Stromal cell of bone marrow (primary cell): ENCODE measurements at regions not wholly inside any gene's neighbourhood (a gene's known extent, or its start where the extent isn't known, plus 50 kb on each side); places are given as distances from the start of the nearest gene placed in this dataset.
"Not testable (repeated sequence)": the region's sequence is repeated elsewhere in the genome, so short reads cannot be mapped to it uniquely, and the experiment has no call there.

Experiments used
- DNase-seq: peaks from one replicate; pipeline ENCODE4 v3.0.0-alpha.2; 2012; ENCODE audit warnings: low read depth

DNA sequence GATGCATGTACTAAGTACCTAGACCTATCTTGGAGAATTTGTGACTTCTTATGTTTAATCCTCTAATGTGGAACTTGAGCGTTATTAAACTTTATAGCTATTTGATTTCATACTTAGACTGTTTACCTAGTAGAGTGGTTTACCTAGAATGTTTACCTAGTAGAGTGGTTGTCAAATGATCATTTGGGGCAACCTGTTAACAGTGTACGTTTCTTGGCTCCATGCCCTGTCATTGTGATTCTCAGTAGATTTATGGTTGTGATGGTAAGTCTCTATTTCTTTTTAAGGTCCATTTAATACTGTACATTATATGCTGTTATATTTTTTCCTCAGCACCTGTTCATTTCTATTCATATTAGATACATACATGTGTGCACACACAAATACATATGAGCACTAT is 233.0 kb upstream of the MAD2L1 start:
- no peak for DNase-seq

DNA sequence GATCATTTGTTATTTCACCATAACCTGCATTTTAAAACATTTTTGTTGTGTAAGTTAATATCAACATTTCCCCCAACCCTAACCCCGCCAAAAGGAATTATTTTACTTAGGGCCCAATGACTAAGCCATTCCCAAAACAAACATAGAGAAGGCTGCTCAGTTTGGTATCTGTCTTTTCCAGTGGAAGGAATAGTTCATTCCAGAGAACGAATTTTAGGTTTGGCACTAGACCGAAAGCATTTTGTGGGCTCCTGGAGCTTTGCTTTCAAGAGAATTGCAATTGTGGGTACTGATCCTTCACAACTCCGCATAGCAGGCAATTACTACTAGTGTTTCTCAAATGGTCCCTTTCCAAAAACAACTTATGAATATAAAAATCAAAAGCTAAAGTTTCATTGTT is 226.7 kb upstream of the MAD2L1 start:
- DNase-seq, result peak; percentile 95

DNA sequence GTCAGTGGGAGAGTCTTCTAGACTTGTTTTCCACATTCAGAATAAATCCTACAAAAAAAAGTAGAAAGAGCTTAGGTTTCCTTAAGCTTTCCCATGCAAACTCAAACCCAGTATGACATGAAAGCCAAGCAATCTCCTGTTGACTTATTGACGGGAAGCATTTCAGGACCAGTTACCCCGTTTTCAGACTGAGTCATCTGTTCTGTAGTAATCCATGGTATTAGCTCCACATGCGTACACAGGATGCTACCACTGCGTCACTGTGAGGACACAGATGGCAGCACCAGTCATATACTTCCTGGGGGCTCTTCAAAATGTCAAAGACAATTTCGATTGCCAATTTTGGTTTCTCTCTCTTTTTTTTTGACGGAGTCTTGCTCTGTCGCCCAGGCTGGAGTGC is 224.9 kb upstream of the MAD2L1 start:
- no peak for DNase-seq

GRCh38 chr4:120290553-120290952 is 223.9 kb upstream of the MAD2L1 start:
- no peak for DNase-seq

DNA sequence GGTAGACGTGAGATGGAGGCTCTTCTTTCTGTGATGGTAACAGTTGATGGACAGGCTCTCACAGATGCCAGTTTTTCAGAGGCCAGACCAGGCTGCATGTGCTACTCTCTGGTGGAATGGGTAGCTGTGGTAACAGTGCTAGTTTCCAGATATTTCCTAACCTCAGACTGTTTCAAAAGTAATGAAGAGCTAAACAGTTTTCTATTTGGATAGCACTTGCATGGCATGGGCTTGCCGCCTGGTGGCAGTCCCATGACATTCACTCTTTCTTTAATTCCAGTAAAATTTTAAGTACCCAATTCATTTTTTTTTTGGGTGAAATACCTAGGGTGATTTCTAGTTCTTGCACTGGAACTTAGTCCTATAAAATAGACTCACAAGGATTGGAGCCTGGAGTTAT is 220.2 kb upstream of the MAD2L1 start:
- DNase-seq, result no peak

DNA sequence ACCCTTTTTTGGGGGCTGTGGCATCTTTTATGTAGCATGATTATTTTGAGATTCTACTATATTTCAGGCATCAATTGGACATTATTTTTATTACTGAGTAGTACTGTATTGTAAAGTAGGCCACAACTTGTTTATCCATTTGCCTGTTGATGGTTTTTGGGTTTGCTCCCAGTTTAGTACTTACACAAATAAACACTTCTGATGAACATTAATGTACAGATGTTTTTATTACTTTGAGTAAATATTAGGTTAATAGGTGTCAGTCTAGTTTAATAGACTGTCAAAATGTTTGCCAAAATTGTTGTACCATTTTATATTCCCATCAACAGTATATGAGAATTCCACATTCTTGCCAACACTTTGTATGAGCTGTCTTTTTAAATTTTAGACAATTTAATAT is 214.9 kb upstream of the MAD2L1 start:
- DNase-seq, result no peak

GRCh38 chr4:120277391-120277790 is 210.7 kb upstream of the MAD2L1 start:
- no peak for DNase-seq

- DNase-seq, result no peak
Observed at GRCh38 chr4:120266602-120267001, 200.0 kb upstream of the MAD2L1 start.

- no peak for DNase-seq
Observed at GRCh38 chr4:120263618-120264017, 197.0 kb upstream of the MAD2L1 start.

DNA sequence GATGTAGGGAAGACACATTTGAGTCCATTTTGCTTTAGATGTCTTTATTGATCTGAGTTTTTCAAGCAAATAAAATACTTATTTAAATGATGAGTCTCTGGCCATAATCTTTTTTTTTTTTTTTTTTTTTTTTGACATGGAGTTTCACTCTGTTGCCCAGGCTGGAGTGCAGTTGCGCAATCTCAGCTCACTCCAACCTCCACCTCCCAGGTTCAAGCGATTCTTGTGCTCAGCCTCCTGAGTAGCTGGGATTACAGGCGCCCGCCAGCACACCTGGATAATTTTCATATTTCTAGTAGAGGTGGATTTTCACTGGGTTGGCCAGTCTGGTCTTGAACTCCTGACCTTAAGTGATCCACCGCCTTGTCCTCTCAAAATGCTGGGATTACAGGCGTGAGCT is 194.5 kb upstream of the MAD2L1 start:
- DNase-seq, result no peak

DNA sequence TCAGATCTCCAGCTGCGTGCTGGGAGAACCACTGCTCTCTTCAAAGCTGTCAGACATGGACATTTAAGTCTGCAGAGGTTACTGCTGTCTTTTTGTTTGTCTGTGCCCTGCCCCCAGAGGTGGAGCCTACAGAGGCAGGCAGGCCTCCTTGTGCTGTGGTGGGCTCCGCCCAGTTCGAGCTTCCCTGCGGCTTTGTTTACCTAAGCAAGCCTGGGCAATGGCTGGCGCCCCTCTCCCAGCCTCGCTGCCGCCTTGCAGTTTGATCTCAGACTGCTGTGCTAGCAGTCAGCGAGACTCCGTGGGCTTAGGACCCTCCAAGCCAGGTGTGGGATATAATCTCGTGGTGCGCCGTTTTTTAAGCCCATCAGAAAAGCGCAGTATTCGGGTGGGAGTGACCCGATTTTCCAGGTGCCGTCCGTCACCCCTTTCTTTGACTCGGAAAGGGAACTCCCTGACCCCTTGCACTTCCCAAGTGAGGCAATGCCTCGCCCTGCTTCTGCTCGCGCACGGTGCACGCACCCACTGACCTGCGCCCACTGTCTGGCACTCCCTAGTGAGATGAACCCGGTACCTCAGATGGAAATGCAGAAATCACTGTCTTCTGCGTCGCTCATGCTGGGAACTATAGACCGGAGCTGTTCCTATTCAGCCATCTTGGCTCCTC is 189.6 kb upstream of the MAD2L1 start:
- DNase-seq, result not testable (repeated sequence)

- DNase-seq, result no peak
Observed at GRCh38 chr4:120238277-120238973, 171.8 kb upstream of the MAD2L1 start.

DNA sequence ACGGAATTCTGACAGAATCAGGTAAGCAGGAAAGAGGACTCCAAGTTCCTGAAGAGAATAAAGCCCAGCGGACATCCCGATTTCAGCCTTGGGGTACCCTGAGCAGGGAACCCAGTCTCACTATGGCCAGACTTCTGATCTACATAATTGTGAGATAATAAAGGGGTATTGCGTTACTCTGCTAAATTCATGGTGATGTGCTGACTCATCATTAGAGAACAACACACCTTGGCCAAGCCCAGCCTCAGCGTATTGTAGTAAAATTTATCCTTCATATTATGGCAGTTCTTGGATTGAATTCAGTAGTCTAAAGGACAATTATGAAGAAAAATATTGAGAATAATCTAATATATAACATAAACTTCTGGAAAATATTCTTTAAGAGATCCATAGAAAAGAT is 170.2 kb upstream of the MAD2L1 start:
- no peak for DNase-seq

DNA sequence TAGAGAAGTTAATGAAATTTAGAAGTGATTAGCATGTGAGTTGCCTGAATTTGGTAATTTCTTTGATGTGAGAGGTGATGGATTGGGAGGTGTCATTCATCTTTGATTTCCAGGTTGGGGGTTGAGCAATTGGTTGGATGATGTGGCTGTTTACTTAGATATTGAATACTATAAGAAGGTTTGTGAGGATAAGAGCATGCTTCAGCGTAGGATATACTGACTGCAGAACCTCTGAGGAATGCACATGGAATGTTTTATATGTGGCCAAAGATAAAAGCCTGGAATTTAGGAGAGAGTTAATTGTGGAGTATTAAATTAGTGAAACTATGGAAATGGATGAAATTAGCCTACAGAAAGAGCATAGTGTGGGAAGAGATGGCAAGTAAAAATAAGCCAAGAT is 165.4 kb upstream of the MAD2L1 start:
- no peak for DNase-seq

DNA sequence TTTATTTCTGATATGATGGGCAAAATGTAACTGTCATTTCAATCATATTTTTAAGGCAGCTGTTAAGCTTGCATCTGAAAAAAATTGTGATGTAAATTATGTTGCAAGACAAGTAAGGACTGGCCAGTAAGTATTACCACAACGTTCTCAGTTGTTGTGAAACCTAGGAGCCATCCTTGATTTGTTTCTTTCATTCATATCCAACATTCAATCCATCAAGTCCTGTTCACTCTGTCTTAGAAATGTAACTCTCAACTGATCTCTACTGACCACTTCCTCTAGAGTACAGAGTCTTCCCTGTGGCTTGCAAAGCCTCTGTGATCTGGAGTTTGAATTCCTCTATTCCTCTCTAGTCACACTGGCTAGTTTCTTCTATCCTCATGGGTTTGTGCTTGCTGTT is 161.4 kb upstream of the MAD2L1 start:
- no peak for DNase-seq

GRCh38 chr4:120227554-120227953 is 160.9 kb upstream of the MAD2L1 start:
- no peak for DNase-seq

DNA sequence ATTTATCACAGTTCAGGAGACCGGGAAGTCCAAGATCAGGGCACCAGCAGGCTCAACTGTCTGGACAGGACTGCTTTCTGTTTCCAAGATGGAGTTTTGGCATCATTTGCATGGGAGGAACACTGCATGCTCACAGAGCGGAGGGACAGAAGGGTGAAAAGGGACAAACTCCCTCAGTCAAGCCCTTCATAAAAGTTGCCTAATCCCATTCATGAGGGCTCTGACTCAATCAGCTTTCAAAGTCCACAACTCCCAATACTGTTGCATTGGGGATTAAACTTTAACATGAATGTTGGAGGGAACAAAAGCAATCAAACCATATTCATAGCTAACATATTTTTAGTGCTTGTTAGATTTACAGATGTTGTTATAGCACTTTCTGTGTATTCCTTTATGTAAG is 158.9 kb upstream of the MAD2L1 start:
- no peak for DNase-seq

DNA sequence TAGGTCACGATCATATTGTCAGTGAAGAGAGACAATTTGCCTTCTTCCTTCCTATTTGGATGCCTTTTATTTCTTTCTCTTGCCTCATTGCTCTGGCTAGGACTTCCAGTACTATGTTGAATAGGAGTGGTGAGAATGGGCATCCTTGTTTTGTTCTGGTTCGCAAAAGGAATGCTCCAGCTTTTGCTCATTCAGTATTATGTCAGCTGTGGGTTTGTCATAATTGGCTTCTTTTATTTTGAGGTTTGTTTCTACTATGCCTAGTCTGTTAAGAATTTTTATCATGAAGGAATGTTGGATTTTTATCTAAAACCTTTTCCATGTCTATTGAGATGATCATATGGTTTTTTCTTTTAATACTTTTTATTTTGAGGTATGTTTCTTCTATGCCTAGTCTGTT is 152.3 kb upstream of the MAD2L1 start:
- peak; percentile 24 for DNase-seq

- no peak for DNase-seq
Observed at GRCh38 chr4:120215350-120215749, 148.7 kb upstream of the MAD2L1 start.

GRCh38 chr4:120211408-120212015 is 144.9 kb upstream of the MAD2L1 start:
- no peak for DNase-seq

- DNase-seq, result no peak
Observed at GRCh38 chr4:120209706-120210105, 143.1 kb upstream of the MAD2L1 start.

DNA sequence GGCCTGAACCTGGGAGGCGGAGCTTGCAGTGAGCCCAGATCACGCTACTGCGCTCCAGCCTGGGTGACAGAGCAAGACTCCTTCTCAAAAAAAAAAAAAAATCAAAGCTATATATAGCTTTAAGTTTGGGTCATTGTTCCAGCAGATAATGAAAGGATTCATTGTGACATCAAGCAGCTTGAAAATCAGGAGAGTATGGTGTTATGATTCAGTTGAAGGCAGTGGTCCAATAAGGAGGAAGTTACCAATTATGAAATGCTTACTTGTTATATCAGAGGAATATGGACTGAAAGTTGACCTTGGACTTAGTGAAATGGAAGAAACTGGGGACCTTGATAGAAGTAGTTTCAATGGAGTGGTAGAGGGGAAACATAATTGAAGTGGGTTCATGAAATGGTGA is 140.4 kb upstream of the MAD2L1 start:
- DNase-seq, result no peak

- no peak for DNase-seq
Observed at GRCh38 chr4:120202222-120202621, 135.6 kb upstream of the MAD2L1 start.
